GM10266 (cell line): ENCODE measurements at regions not wholly inside any gene's neighbourhood (a gene's known extent, or its start where the extent isn't known, plus 50 kb on each side); places are given as distances from the start of the nearest gene placed in this dataset.
"Not testable (repeated sequence)": the region's sequence is repeated elsewhere in the genome, so short reads cannot be mapped to it uniquely, and the experiment has no call there.

Experiments used
- DNase-seq: peaks from one replicate; pipeline ENCODE4 v3.0.0; 2012; ENCODE audit errors: extremely low spot score
- CTCF ChIP-seq: IDR thresholded peaks from 2 replicates; pipeline ENCODE4 v1.5.1; 2012; ENCODE audit warnings: mild to moderate bottlenecking, low read depth; ENCODE audit not compliant: control insufficient read depth, insufficient read depth; ENCODE audit errors: missing control alignments

- TF ChIP-seq CTCF: no peak
- no peak for DNase-seq
Measured at GRCh38 chr6:67127041-67127440, 1420.0 kb upstream of the EYS start.

DNA sequence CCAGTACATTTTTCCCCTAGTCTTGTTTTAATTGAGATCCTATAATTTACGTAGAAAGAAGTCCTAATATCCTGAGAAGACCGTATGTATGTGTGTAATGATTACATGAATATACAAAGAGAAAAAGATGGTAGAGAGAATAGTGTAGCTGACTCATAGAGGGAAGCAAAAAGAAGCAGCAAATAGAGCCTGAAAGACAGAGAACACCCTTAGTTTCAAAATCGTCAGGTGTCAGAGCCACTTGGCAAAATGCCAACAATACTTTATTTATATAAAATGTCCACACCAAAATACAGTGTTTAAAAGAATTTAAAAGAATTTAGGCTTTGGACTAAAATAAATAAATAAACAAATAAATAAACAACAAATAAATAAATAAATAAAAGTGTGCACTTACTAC is 1414.1 kb upstream of the EYS start:
- DNase-seq: no peak

DNA sequence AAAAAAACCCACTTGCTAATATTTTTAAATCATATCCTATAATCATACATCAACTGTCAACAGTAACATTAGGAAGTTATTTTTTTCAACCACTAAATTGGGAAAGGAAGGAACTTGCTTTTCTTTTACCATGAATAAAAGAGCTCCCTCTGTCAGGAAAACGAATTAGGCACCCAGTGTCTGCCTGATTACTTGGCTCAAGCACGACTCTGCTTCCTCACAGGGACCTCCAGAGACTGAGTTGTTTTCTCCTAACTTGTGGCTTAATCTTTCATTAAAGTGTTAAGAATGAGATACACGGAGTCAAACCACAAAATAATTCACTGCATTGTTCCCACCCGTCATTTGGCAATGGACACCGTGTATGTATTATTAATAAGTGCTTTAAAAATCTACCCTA is 1405.1 kb upstream of the EYS start:
- DNase-seq: no peak
- no peak for TF ChIP-seq CTCF

More for the DNA sequence above, 1414.1 kb upstream of the EYS start:
- no peak for TF ChIP-seq CTCF

DNA sequence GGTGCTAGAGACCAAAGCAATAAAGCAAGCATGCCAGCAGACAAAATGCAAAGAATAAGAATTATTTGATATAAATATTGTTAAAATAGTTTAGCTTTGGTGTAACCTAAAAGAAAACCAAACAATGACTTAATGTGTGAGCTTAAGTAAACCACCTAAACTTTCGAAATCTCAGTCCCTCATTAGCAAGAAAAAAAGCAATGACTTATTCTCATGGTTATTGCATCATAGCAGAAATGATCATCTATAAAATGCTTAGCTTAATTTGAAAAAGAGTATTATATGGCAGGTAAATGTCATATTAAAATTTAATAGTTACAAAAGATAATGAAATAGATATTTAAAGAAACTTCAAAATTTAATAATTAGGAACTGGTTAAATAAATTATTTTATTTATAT is 1395.7 kb upstream of the EYS start:
- TF ChIP-seq CTCF: no peak
- no peak for DNase-seq

- DNase-seq: not testable (repeated sequence)
Measured at GRCh38 chr6:67095618-67096226, 1388.7 kb upstream of the EYS start.

DNA sequence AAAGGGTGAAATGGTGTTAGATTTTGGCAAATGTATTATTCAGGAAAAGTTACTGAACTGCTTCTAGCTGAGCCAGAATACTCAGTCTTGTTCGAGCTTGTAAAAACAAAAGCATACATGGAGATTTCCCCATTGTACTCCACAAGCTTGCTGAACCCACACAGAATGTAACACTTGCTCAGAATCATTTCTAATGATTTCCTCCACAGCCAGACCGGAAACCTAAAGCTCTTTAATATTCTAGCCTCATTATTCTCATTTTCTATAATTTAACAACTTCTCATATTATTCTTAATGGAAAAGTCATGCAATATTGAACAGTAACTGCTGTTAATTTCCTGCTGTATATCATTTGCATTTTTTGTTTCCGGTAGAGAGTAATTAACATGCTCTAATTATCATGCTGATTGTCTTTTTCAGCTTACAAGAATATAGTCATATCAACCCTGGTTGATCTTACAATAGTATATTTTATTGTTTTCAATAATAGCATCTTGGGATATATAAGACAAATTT is 1387.5 kb upstream of the EYS start:
- TF ChIP-seq CTCF: no peak
- no peak for DNase-seq

GRCh38 chr6:67073938-67074337 is 1366.9 kb upstream of the EYS start:
- DNase-seq: no peak
- no peak for TF ChIP-seq CTCF

- no peak for DNase-seq
- no peak for TF ChIP-seq CTCF
Measured at GRCh38 chr6:67068781-67069180, 1361.8 kb upstream of the EYS start.
